ENCODE measurements at regions not wholly inside any gene's neighbourhood (a gene's known extent, or its start where the extent isn't known, plus 50 kb on each side); places are given as distances from the start of the nearest gene placed in this dataset.

DNA sequence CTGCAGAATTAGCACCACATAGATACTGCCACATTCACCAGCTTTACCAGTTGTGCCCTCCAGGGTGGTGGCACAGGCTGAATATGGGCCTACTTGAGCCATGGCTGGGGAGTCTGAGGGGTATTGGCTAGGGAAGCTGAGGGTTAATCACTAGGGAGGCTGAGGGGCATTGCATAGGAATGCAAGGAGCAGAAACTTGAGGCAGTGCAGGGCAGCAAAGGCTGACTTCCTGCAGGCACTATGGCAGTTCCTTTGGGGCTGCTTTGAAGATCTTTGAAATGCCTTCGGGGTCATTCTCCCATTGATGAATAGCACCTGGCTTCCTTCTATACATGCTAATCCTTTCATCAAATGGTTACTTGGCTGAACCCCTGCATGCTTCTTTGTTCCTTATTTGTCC lies 171.5 kb downstream of the RCN1 start:
- Mint-ChIP-seq H3K36me3 (no peaks in the 10 kb centered on the region), H3K4me3 (no peak overlapping the region), H3K9me3 (no peaks in the 10 kb centered on the region), H3K4me1 (ENCODE audit: unreplicated experiment) (peaks cover 32% of the 10 kb centered on the region), H3K27ac (no peak overlapping the region), H3K27me3 (no peaks in the 10 kb centered on the region)
- TF ChIP-seq, protein P1, sequence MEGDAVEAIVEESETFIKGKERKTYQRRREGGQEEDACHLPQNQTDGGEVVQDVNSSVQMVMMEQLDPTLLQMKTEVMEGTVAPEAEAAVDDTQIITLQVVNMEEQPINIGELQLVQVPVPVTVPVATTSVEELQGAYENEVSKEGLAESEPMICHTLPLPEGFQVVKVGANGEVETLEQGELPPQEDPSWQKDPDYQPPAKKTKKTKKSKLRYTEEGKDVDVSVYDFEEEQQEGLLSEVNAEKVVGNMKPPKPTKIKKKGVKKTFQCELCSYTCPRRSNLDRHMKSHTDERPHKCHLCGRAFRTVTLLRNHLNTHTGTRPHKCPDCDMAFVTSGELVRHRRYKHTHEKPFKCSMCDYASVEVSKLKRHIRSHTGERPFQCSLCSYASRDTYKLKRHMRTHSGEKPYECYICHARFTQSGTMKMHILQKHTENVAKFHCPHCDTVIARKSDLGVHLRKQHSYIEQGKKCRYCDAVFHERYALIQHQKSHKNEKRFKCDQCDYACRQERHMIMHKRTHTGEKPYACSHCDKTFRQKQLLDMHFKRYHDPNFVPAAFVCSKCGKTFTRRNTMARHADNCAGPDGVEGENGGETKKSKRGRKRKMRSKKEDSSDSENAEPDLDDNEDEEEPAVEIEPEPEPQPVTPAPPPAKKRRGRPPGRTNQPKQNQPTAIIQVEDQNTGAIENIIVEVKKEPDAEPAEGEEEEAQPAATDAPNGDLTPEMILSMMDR (conservative IDR thresholded peaks at IDR 0.05), result no peak
- DNase-seq (ENCODE audit: extremely low spot score, unreplicated experiment), result no peak

DNA sequence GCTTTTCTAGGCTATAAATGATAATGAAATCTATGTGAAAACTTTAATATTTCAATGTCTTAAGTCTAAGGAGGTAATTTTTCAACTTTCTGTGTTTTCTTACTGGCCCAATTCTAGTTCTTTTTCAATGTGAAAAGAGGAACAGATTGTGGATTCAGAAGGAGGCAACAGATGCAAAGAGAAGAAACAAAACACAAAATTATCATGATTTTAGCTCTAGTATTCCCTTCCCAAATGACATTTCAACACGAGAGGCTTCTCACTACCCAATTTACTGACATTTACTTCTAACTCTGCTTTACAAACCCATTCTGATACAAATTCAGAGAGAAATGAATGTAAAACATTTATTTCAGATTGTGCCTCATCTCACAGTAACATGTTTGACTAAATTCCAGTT lies 169.4 kb downstream of the WT1 start:
- H3K9me3 Mint-ChIP-seq, result peaks cover 9% of the 10 kb centered on the region
- DNase-seq (ENCODE audit: extremely low spot score, unreplicated experiment), result no peak
- H3K27ac Mint-ChIP-seq, result no peak overlapping the region
- H3K4me1 Mint-ChIP-seq (ENCODE audit: unreplicated experiment), result peaks cover 14% of the 10 kb centered on the region
- no peaks in the 10 kb centered on the region for H3K36me3 Mint-ChIP-seq
- no peaks in the 10 kb centered on the region for H3K27me3 Mint-ChIP-seq
- H3K4me3 Mint-ChIP-seq, result no peak overlapping the region
- TF ChIP-seq, protein P1 (conservative IDR thresholded peaks at IDR 0.05), result no peak

DNA sequence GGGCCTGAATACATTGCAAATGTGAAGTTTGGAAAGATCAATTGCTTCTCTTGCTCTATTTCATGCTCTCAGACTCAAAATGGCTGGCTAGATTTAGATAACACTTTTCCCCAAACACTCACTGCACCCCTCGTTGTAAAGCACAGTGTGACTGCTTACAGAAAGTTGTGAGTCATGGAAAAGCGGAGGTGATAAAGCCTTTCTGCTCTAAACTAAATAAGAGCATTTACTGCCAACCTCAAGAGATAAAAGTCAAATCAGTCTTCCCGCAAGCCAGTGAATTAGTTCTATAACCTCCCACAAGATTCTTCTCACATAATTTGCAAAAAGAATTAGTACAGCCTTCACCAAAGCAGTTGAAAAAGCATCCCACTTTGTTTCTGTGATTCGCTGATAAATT lies 168.7 kb downstream of the WT1 start:
- Mint-ChIP-seq H3K36me3 (no peaks in the 10 kb centered on the region), H3K4me1 (ENCODE audit: unreplicated experiment) (peaks cover 14% of the 10 kb centered on the region), H3K27ac (no peak overlapping the region), H3K4me3 (no peak overlapping the region), H3K27me3 (no peaks in the 10 kb centered on the region), H3K9me3 (peaks cover 9% of the 10 kb centered on the region)
- TF ChIP-seq, protein P1 (conservative IDR thresholded peaks at IDR 0.05), result no peak
- DNase-seq (ENCODE audit: extremely low spot score, unreplicated experiment), result no peak

DNA sequence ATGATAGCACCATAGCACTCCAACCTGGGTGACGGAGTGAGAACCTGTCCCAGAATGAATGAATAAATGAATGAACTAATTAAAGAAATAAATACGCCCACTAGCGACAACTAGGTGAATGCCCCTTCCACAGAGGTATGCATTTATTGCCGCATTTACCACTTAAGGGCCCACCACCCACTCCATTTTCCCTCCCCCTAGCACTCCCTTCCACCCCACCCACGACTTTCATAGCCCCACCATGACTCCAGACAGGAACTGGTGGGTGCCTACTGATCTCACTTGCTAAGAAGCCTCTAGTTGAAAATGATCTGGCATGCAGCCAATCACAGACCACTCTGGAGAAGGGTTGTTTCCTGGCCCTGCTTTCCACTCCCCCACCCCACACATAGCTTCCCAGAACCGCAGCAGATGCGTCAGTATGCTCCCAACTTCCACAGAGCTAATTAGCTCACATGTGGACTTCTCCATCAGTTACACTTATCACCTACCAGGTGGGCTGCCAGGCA lies 167.6 kb downstream of the WT1 start:
- Mint-ChIP-seq H3K4me3 (no peak overlapping the region), H3K36me3 (no peaks in the 10 kb centered on the region), H3K9me3 (peaks cover 9% of the 10 kb centered on the region), H3K27me3 (no peaks in the 10 kb centered on the region), H3K27ac (no peak overlapping the region), H3K4me1 (ENCODE audit: unreplicated experiment) (peaks cover 5% of the 10 kb centered on the region)
- DNase-seq (ENCODE audit: extremely low spot score, unreplicated experiment), result no peak
- TF ChIP-seq, protein P1 (conservative IDR thresholded peaks at IDR 0.05), result no peak

DNA sequence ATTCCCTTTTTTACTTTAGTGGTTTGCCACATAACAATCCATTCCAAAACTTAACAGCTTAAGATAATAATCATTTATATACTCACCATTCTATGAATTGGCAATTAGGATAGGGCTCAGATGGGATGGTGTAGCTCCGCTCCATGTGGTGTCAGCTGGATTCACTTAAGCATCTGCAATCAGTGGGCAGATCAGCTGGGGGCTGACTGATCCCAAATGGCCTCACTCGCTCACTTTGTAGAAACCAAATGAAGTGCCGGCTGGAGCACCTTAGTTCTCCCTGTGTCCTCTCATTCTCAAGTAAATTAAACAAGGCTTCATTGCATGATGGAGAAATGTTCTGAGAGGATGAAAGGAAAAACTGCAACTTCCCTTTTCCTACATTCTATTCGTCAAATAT lies 161.4 kb downstream of the WT1 start:
- Mint-ChIP-seq H3K4me1 (ENCODE audit: unreplicated experiment) (no peaks in the 10 kb centered on the region), H3K4me3 (no peak overlapping the region), H3K27me3 (no peaks in the 10 kb centered on the region), H3K36me3 (no peaks in the 10 kb centered on the region), H3K27ac (no peak overlapping the region), H3K9me3 (peaks cover 9% of the 10 kb centered on the region)
- no peak for DNase-seq (ENCODE audit: extremely low spot score, unreplicated experiment)
- TF ChIP-seq, protein P1 (conservative IDR thresholded peaks at IDR 0.05), result no peak

DNA sequence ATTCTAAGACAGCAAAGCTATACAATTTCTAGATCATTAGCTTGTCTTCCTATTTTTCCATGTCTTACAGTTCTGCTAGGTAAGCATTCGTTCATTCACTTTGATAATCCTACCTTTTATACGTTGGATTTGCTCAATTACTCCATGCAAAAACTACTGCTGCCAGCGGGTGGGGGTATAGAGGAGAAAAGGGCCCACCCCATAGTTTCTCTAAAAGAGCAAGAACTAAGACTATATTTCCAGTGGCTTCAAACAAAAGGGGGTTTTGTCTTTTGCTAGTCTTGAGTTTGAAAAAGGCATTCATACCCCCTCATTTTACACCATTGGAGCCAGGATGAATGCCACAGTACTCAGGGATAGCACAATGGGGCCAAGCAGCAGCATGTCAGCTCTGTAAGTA lies 155.7 kb downstream of the WT1 start:
- TF ChIP-seq, protein P1 (conservative IDR thresholded peaks at IDR 0.05), result peak; percentile 56
- H3K36me3 Mint-ChIP-seq, result no peaks in the 10 kb centered on the region
- no peak for DNase-seq (ENCODE audit: extremely low spot score, unreplicated experiment)
- H3K27ac Mint-ChIP-seq, result no peak overlapping the region
- peaks cover 2% of the 10 kb centered on the region for H3K27me3 Mint-ChIP-seq
- H3K4me1 Mint-ChIP-seq (ENCODE audit: unreplicated experiment), result no peaks in the 10 kb centered on the region
- peaks cover 7% of the 10 kb centered on the region for H3K9me3 Mint-ChIP-seq
- no peak overlapping the region for H3K4me3 Mint-ChIP-seq
